CD4-positive, alpha-beta T cell treated with Interleukin-15 for 4 hours (primary cell): ENCODE measurements at regions not wholly inside any gene's neighbourhood (a gene's known extent, or its start where the extent isn't known, plus 50 kb on each side); places are given as distances from the start of the nearest gene placed in this dataset.

ENCODE experiments used
- DNase-seq: peaks from one replicate; pipeline ENCODE4 v3.0.0-alpha.2; 2020; ENCODE audit warnings: low spot score

- DNase-seq: no peak
These were observed 50.6 kb upstream of the IL6 start for GRCh38 chr7:22676385-22676784.

GRCh38 chr7:22675917-22676343, 51.1 kb upstream of the IL6 start:
- DNase-seq: peak; percentile 61

GRCh38 chr7:22675421-22675820, 51.6 kb upstream of the IL6 start:
- DNase-seq: no peak

DNA sequence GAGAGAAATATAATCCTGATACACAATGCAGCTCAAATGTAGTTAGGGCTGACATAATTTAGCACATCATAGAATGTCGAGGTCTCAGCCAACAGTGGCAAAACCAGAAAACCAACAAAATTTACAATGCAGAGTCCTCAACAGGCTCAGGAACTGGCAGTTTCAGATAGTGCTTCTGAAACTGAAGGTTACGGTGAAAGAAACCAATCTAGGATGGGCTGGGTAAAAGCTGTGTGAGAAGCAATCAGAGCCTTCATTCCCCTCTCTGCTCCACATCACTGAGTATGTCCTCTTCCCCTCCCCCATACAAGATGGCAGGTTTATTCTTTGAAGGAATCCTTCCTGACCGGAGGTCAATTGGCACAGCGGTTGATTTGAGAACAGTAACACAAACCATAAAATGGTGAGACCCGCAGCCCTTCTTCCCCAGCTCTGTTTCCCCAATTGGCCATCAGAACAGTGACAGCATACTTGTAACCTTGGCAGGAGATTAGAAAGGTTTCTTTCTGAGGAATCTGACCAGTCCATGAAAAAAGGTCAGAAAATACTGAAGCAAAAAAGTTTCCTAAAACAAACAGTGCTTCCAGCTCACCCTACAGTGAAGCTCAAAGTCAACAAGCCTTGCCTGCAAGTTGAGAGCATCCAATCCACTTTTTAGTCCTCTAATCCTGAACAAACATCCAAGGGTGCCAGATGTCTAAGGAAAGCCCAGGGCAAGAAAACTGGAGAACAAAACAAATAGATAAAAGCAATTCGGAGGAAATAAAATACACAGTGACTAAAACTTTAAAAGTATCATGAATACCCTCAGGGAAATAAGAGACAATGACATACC, 53.9 kb upstream of the IL6 start:
- no peak for DNase-seq

DNA sequence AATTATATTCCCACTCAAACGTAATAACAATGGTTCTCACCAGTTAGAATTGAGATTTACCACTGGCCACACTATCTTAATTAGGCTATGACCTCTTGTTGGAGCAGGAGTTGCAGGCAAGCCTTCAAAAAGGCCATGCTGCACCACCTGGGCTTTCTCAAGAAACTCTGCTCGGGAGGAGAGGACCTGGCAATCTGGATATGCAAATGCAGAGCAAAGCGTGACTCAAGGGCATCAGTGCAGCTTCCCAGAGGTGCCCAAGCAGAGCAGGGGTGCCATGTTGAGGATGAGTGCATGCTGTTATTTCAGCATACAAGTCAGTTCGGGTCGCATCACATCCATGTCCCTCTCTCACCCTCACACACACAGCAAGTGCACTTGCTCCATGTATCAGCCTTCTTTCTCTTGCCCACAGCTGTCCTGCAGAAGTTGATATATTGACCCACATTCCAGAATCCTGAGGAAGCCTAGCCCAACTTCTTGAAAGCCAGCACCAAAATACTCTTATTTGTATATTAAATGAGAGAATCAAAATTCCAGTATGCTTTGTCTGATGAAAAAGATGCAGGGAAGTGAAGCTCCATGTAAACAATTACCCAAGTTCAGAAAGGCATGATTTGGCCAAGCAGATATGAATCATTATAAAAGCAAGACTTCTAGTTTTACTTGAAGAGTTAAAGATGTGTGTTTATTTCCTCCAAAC, 55.7 kb upstream of the IL6 start:
- DNase-seq: no peak

- no peak for DNase-seq
These were observed 56.6 kb upstream of the IL6 start for GRCh38 chr7:22670422-22670815.

GRCh38 chr7:22669692-22670421, 57.1 kb upstream of the IL6 start:
- DNase-seq: no peak

- no peak for DNase-seq
These were observed 58.0 kb upstream of the IL6 start for GRCh38 chr7:22668971-22669401.

DNA sequence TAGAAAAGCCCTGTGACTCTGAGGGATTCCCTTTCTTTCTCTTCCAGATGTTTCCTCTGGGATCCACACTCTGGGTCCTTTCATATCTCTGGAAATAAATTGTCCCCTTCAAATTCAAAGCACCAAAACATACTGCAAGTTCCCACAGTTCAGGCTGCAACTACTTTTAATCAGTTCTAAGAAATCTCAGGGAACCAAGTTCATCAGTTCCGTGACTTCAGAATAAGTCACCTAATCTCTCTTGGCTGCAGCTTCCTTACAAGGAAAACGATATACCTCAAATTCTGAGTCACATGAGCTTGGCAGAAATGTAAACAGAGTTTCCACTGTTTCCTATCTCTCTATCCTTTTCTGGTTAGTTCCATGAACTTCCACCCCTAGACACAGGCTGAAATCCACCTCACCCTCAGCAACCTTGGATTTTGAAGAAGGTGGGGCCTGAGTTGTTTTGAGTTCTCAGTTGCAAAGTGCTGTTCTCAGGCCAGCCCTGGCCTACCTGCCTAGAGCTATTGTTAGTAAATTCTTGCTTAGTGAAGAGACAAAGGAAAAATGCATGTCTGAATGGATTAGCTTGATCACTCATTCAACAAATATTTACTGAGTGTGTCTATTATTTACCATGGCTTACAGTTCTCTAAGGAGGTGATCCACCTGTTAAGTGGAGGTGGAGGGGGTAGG, 59.3 kb upstream of the IL6 start:
- DNase-seq: no peak

DNA sequence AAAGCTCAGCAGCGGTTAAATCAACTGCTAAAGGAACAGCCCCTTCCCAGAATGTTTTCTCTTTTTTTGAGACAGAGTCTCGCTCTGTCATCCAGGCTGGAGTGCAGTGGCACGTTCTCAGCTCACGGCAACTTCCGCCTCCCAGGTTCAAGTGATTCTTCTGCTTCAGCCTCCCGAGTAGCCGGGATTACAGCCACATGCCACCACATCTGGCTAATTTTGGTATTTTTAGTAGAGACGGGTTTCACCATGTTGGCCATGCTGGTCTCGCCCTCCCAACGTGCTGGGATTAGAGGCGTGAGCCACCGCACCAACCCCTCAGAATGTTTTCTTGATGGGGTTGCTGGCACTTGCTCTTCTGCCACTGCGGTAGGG, 59.8 kb upstream of the IL6 start:
- DNase-seq: no peak

DNA sequence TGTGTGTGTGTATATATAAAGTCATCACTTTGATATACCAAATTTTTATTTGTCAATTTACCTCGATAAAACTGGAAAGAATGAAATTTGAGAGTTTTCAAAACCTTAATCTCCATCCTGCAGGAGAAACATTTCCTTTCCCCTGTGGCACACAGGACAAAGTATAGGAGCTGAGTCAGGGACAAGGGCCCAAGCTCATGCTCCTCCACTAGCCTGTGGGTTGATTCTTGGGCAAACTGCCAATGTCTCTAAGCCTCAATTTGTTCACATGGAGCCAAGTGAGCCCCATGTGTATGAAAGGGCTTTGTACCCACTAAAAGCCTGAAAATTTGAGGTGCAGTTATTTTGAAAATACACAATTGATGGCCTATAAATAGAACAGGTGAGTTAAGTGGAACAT, 60.3 kb upstream of the IL6 start:
- no peak for DNase-seq

GRCh38 chr7:22665923-22666322, 61.1 kb upstream of the IL6 start:
- DNase-seq: no peak

DNA sequence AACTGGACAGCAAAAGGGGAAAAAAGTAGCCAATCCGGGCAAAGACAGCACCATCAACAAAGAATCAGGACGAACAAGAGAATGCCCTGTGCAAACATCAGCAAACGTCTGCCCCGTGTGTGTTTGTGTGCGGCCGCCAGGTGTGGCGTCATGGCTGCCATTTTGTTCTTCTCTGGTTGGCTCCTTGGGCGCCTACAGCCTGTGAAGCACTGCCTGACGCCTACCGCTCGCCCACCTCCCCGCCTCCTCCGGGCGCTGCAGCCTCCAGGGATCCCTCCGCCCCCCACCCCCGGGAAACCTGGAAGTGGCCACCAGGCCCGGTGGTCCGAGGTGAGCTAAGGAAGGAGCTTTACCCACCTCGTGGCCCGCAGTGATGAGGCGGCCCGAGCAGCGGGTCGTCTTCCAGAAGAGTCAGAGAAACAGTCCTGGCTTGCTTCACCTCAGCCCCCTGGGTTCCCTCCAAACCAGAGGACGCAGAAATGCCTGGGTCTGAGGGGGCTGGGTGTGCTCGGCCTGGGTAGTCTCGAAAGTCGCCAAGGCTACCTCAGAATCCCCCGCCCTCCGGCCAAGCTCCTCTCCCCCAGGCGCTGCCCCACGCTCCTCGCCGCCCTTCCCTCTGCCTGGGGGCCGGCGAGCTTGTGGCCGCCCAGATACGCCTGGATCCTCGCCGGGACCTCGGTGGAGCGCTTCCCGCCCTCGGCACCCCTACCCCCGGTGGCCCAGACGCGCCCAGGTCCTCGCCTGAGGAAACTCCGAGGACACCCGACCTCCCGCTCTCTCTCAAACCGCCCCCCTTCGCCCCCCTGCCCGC, 61.8 kb upstream of the IL6 start:
- no peak for DNase-seq

GRCh38 chr7:22663721-22664120, 63.3 kb upstream of the IL6 start:
- no peak for DNase-seq

DNA sequence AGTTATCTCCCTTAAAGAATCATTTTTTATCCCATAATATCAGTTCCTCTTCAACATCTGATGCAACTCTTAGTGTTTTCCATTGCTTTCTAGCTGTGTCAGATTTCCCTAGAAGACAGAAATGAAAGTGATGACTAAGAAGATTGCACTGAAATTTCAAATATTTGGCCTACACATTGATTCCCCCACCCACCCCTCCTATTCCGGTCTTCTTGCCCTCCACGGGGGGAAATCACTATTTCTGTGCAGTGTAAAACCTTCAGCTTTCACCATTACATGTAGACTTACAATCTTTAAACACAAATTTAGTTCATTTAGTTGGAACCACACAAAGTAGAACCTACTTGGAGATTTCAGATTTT, 63.7 kb upstream of the IL6 start:
- no peak for DNase-seq

GRCh38 chr7:22662556-22663356, 64.2 kb upstream of the IL6 start:
- DNase-seq: no peak

DNA sequence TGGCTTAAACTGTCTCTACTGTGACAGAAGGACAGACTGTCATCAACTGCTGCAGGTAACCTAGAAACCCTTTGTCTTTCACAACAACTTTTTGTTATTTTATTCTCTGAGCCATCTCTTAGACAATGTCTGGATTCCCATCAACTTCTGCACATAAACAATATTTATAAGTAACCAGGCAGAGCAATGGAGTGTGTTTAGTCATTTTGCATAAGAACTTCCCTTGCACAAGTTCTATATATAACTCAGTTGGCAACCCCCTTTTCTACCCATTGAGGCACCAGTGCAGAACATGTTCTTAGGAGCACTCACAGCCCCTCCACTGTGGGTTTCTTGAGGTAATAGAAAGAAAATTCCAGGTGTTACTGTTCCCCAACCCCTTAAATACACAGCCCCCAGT, 65.0 kb upstream of the IL6 start:
- DNase-seq: no peak

GRCh38 chr7:22660732-22661131, 66.3 kb upstream of the IL6 start:
- DNase-seq: no peak

DNA sequence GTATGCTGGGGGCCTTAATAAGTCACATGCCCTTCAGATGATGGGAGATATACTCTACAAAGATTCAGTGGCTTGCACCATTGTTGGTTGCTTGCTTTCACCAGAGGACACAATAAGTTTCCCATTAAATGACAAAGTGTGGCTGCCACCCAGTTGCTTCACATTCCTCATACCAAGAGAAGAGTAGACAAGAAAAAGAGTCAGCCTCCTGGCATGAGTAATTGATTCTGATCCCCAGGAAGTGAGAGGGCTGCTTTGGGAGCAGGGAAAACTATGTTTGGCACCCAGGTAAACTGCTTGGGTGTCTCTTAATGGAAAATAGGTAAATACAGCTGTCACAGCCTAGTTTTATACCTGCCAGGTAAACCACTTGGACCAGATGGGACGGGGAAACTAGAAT, 66.7 kb upstream of the IL6 start:
- no peak for DNase-seq

DNA sequence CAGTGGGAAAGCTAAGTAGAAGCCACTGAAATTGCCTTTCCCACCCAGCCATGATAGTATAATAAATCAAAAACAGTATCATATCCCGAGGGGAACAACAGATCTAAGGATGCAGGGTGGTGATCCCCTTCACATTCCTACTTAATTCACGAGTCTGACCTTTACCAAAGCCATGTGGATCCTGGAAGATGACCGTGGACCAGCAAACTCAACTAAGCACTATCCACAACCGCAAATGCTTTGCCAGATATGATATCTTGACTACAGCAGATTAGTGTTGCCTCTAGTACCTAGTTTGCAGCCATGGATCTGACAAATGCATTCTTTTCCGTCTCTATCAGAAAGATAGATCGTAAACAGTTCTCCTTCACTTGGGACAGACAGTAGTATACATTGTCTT, 67.3 kb upstream of the IL6 start:
- no peak for DNase-seq

GRCh38 chr7:22658031-22658430, 69.0 kb upstream of the IL6 start:
- DNase-seq: no peak
